ENCODE measurements at regions not wholly inside any gene's neighbourhood (a gene's known extent, or its start where the extent isn't known, plus 50 kb on each side); places are given as distances from the start of the nearest gene placed in this dataset.
A peak's percentile ranks its signal among the peaks of the same experiment; 100 is the strongest.

DNA sequence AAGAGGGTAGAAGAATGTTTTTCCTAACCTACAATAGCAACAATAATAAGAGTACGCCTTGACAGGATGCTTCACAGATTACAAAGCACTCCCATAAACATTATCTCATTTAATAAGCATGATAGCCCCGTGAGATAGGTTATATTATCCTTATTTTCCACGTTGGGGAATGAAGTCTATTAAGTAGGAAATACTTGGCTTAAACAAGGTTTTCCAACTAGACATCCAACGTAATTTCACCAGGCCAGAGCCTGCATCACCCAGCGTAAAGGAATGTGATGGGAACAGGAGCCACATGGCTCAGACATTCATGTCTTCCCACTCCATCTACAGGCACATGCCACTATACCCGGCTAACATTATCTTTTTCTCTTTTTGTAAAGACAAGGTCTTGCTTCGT is 223.4 kb upstream of the AMIGO2 start:
- no peaks in the 10 kb centered on the region for H3K27me3 Mint-ChIP-seq
- Histone ChIP-seq H3K4me1 (ENCODE audit: insufficient read depth, low read length) (peaks cover 25% of the 10 kb centered on the region), H3K36me3 (ENCODE audit: insufficient read depth, low read length) (no peaks in the 10 kb centered on the region), H3K9me3 (ENCODE audit: control insufficient read depth in 1 of 2, insufficient read depth in 1 of 2, low read length in 2 of 2) (peaks cover 0 to 20% of the 10 kb centered on the region in 2 experiments), H3K4me3 (ENCODE audit: low read length) (no peak overlapping the region), H3K27me3 (ENCODE audit: control insufficient read depth in 1 of 2, insufficient read depth in 2 of 2, low read length in 2 of 2) (no peaks in the 10 kb centered on the region), H3K27ac (ENCODE audit: low read depth in 1 of 2, low read length in 2 of 2) (no peak overlapping the region)
- peaks cover 66% of the 10 kb centered on the region for H3K36me3 Mint-ChIP-seq (ENCODE audit: low read depth)
- peaks cover 13% of the 10 kb centered on the region for H3K9me3 Mint-ChIP-seq
- intact Hi-C loops (cut with DNase I, micrococcal nuclease): loop anchor here in 1 of 2 experiments (10.0 kb wide), 1 partner anchor 382 kb away; no protein-coding TSS in a partner anchor
- POLR2A ChIA-PET: no interaction called here
- H3K4me3 Mint-ChIP-seq: no peak overlapping the region
- DNase-seq (no peak), ATAC-seq (ENCODE audit: poor library complexity) (no peak)
- H3K4me1 Mint-ChIP-seq (ENCODE audit: low read depth): peaks cover 64% of the 10 kb centered on the region
- H3K27ac Mint-ChIP-seq: peak overlapping the region; percentile 62
- CTCF ChIA-PET: interaction anchor here (1.6 kb wide), 1 partner anchor 94 kb away, joined by 4 read pairs; no protein-coding TSS in a partner anchor
- no peak for TF ChIP-seq CTCF (IDR thresholded peaks at IDR 0.05)

DNA sequence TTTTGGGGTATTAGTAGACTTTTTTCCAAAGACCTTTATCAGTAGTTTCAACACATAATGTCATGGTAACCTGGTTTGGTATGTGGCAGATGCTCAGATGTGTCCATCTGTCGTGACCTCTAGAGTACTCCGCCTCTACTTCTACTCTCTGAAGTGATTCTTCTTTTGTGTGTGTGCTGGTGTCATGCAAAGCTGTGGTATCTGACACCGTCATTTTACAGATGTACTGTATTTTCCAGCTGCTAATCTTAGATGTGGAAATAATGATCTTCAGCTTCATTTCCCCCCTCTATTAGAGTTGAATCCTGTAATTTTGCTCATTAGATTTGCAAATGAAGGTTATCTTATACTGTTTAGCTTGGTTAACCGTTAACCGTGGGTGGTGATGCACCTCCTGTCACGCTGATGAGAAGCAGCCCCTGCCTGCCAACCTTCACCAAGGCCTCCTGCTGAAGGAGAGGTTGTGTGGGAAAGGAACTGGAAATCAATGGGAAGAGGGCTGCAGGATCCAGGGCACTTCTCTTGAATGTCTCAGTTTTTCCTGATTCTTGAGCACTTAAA is 222.4 kb upstream of the AMIGO2 start:
- Mint-ChIP-seq H3K9me3 (peaks cover 10% of the 10 kb centered on the region), H3K4me3 (no peak overlapping the region), H3K4me1 (ENCODE audit: low read depth) (peaks cover 62% of the 10 kb centered on the region), H3K27ac (peak overlapping the region; percentile 62), H3K27me3 (no peaks in the 10 kb centered on the region), H3K36me3 (ENCODE audit: low read depth) (peaks cover 57% of the 10 kb centered on the region)
- Histone ChIP-seq H3K36me3 (ENCODE audit: insufficient read depth, low read length) (no peaks in the 10 kb centered on the region), H3K27ac (ENCODE audit: low read depth in 1 of 2, low read length in 2 of 2) (no peak overlapping the region), H3K9me3 (ENCODE audit: control insufficient read depth in 1 of 2, insufficient read depth in 1 of 2, low read length in 2 of 2) (peaks cover 0 to 20% of the 10 kb centered on the region in 2 experiments), H3K4me3 (ENCODE audit: low read length) (no peak overlapping the region), H3K27me3 (ENCODE audit: control insufficient read depth in 1 of 2, insufficient read depth in 2 of 2, low read length in 2 of 2) (no peaks in the 10 kb centered on the region), H3K4me1 (ENCODE audit: insufficient read depth, low read length) (peaks cover 25% of the 10 kb centered on the region)
- intact Hi-C loops (cut with DNase I, micrococcal nuclease): loop anchor here in 1 of 2 experiments (10.0 kb wide), 1 partner anchor 383 kb away; no protein-coding TSS in a partner anchor
- ATAC-seq (ENCODE audit: poor library complexity) (no peak), DNase-seq (no peak)
- ChIA-PET CTCF (interaction anchor here (0.6 to 1.6 kb wide), 3 partner anchors 16 to 95 kb away, joined by 3 to 4 read pairs (median 3); no protein-coding TSS in a partner anchor), POLR2A (interaction anchor here (0.5 to 1.8 kb wide), 4 partner anchors 25 to 1829 kb away, joined by 3 to 12 read pairs (median 3); partner anchors contain the start of genes AMIGO2 and PCED1B)
- no peak for TF ChIP-seq CTCF (IDR thresholded peaks at IDR 0.05)

DNA sequence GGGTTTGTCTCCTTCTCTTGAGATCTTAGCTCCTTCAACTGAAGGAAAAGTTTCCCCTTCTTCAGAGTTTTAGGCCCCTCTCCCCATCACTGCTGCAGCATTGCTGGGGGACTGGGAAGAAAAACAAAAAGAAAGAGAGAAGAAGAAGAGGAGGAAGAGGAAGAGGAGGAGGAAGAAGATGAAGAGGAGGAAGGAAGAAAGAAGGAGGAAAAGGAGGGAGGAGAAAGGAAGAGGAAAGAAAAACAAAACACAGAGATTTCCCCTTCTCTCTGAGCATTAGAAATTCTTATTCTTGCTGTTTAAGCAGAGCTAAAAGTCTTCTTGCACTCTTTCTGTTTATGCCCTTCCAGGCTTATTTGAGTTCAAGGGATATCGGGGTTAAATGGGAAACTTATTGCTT is 219.8 kb upstream of the AMIGO2 start:
- no peak overlapping the region for H3K4me3 Mint-ChIP-seq
- no peaks in the 10 kb centered on the region for H3K36me3 ChIP-seq (ENCODE audit: insufficient read depth, low read length)
- intact Hi-C loops (cut with DNase I, micrococcal nuclease): loop anchor here in 1 of 2 experiments (1.0 kb wide), 1 partner anchor 8 kb away; no protein-coding TSS in a partner anchor
- peaks cover 0 to 6% of the 10 kb centered on the region in 2 experiments for H3K9me3 ChIP-seq (ENCODE audit: control insufficient read depth in 1 of 2, insufficient read depth in 1 of 2, low read length in 2 of 2)
- no peak for TF ChIP-seq CTCF (IDR thresholded peaks at IDR 0.05)
- POLR2A ChIA-PET: interaction anchor here (0.7 kb wide), 1 partner anchor 23 kb away, joined by 4 read pairs; no protein-coding TSS in a partner anchor
- peak overlapping the region; percentile 77 for H3K27ac Mint-ChIP-seq
- no peak overlapping the region for H3K27ac ChIP-seq (ENCODE audit: low read depth in 1 of 2, low read length in 2 of 2)
- peaks cover 22% of the 10 kb centered on the region for H3K4me1 ChIP-seq (ENCODE audit: insufficient read depth, low read length)
- H3K27me3 ChIP-seq (ENCODE audit: control insufficient read depth in 1 of 2, insufficient read depth in 2 of 2, low read length in 2 of 2): no peaks in the 10 kb centered on the region
- peaks cover 39% of the 10 kb centered on the region for H3K36me3 Mint-ChIP-seq (ENCODE audit: low read depth)
- H3K27me3 Mint-ChIP-seq: no peaks in the 10 kb centered on the region
- no peak overlapping the region for H3K4me3 ChIP-seq (ENCODE audit: low read length)
- CTCF ChIA-PET: no interaction called here
- H3K4me1 Mint-ChIP-seq (ENCODE audit: low read depth): peaks cover 70% of the 10 kb centered on the region
- DNase-seq (no peak), ATAC-seq (ENCODE audit: poor library complexity) (no peak)
- peaks cover 8% of the 10 kb centered on the region for H3K9me3 Mint-ChIP-seq
